A673 (cell line): ENCODE measurements at regions not wholly inside any gene's neighbourhood (a gene's known extent, or its start where the extent isn't known, plus 50 kb on each side); places are given as distances from the start of the nearest gene placed in this dataset.

Experiments
- BruUV-seq: library from RNA; stranded (reverse); fragments of 400-500 nt; replicated peaks from 2 replicates; lab custom pipeline; 2021; lab: Mats Ljungman, UMichigan
- CTCF ChIA-PET: fragments of 300-600 bp; sonication (Branson Sonifier 250); formaldehyde crosslinking; loops from one replicate; lab custom pipeline; 2022; ENCODE audit warnings: antibody characterized with exemption; lab: Charles Lee
- POLR2A ChIA-PET: fragments of 300-600 bp; sonication (Branson Sonifier 250); formaldehyde crosslinking; loops from one replicate; lab custom pipeline; 2022; ENCODE audit warnings: antibody characterized with exemption; ENCODE audit not compliant: low non-redundant PET; lab: Charles Lee
- DNase-seq: peaks from one replicate; pipeline ENCODE4 v3.0.0-alpha.2; 2015; ENCODE audit warnings: low spot score
- H3K27ac ChIP-seq: fragments of 200-600 bp; sonication (generic); 2 replicates; pipeline ENCODE4 v1.5.1; 2016; ENCODE audit warnings: mixed run types, low read depth, mild to moderate bottlenecking, mixed read lengths, antibody characterized with exemption, low read length; ENCODE audit not compliant: poor library complexity, severe bottlenecking
- H3K27me3 ChIP-seq: fragments of 200-600 bp; sonication (generic); replicated peaks from 2 replicates; pipeline ENCODE4 v1.6.1; 2017; ENCODE audit warnings: mixed run types, low read depth, mild to moderate bottlenecking, mixed read lengths, antibody characterized with exemption, low read length; ENCODE audit not compliant: insufficient read depth, poor library complexity
- H3K36me3 ChIP-seq: fragments of 200-600 bp; sonication (generic); 2 replicates; pipeline ENCODE4 v1.6.1; 2016; ENCODE audit warnings: mixed run types, mild to moderate bottlenecking, mixed read lengths, antibody characterized with exemption, low read length; ENCODE audit not compliant: insufficient read depth, poor library complexity, severe bottlenecking
- H3K4me1 ChIP-seq: fragments of 200-600 bp; sonication (generic); 2 replicates; pipeline ENCODE4 v1.6.1; 2017; ENCODE audit warnings: mixed run types, mild to moderate bottlenecking, mixed read lengths, antibody characterized with exemption, low read length; ENCODE audit not compliant: insufficient read depth, poor library complexity, severe bottlenecking
- H3K4me3 ChIP-seq: fragments of 200-600 bp; sonication (generic); 2 replicates; pipeline ENCODE4 v1.5.1; 2016; ENCODE audit warnings: low read depth, mixed run types, mild to moderate bottlenecking, mixed read lengths, low read length; ENCODE audit not compliant: poor library complexity, severe bottlenecking
- H3K9me3 ChIP-seq: fragments of 200-600 bp; sonication (generic); 2 replicates; pipeline ENCODE4 v1.6.1; 2016; ENCODE audit warnings: mixed run types, low read depth, mild to moderate bottlenecking, mixed read lengths, antibody characterized with exemption, low read length; ENCODE audit not compliant: poor library complexity, severe bottlenecking
- EZH2 ChIP-seq: fragments of 200-600 bp; sonication (generic); IDR thresholded peaks from 2 replicates; pipeline ENCODE4 v1.6.1; 2017; ENCODE audit warnings: borderline replicate concordance, low read depth, mild to moderate bottlenecking, mixed read lengths, antibody characterized with exemption, low read length; ENCODE audit not compliant: poor library complexity, severe bottlenecking
- intact Hi-C: fragments of 100-400 bp; cut with micrococcal nuclease; formaldehyde crosslinking; loops from one replicate; pipeline ENCODE4 v1.10.0; 2022; ENCODE audit not compliant: unreplicated experiment
- TF ChIP-seq, protein P1 (sequence below): fragments of 300-800, 200-600 bp; sonication (generic); conservative IDR thresholded peaks from 2 replicates; pipeline ENCODE4 v1.5.1; 2017; ENCODE audit warnings: low read depth, mild to moderate bottlenecking, antibody characterized with exemption, low read length, moderate library complexity, mixed read lengths

DNA sequence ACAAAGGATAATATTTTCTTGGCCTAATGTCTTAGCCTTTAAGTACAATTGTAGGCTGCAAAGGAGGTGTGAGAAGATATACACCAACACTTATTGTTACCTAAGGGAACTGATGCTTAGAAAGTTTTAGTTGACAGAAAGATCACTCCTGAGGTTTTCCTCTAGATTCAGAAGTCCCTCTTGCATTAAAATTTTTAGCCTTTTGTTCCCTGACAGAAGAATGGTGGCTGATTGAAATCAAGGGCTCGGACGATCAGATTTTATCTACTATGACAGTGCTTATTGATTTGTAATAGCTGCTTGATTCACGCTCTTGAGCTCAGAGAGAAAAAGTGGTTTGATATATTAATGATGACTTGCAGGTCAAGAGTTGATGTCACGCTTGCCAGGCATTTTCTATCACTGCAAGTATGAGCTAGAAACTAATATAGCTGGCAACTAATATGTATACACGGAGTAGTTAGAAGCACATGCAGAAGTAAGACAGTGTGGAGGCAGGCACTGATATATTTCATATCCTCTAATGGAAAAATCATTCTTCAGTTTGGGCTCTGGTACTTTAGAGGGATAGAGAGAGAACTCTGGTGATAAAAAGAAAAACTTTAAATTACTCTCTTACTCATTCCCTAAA, 246.6 kb upstream of the ID4 start:
- H3K9me3 ChIP-seq, result no peaks in the 10 kb centered on the region
- POLR2A ChIA-PET, result no interaction called here
- intact Hi-C loops, result no loop called here
- BruUV-seq, result no TSS peak
- CTCF ChIA-PET, result no interaction called here
- no peak overlapping the region for H3K4me3 ChIP-seq
- H3K4me1 ChIP-seq, result no peaks in the 10 kb centered on the region
- no peak overlapping the region for H3K27ac ChIP-seq
- H3K27me3 ChIP-seq, result no peaks in the 10 kb centered on the region
- H3K36me3 ChIP-seq, result no peaks in the 10 kb centered on the region
- no peak for TF ChIP-seq EZH2
- TF ChIP-seq, protein P1, sequence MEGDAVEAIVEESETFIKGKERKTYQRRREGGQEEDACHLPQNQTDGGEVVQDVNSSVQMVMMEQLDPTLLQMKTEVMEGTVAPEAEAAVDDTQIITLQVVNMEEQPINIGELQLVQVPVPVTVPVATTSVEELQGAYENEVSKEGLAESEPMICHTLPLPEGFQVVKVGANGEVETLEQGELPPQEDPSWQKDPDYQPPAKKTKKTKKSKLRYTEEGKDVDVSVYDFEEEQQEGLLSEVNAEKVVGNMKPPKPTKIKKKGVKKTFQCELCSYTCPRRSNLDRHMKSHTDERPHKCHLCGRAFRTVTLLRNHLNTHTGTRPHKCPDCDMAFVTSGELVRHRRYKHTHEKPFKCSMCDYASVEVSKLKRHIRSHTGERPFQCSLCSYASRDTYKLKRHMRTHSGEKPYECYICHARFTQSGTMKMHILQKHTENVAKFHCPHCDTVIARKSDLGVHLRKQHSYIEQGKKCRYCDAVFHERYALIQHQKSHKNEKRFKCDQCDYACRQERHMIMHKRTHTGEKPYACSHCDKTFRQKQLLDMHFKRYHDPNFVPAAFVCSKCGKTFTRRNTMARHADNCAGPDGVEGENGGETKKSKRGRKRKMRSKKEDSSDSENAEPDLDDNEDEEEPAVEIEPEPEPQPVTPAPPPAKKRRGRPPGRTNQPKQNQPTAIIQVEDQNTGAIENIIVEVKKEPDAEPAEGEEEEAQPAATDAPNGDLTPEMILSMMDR, result no peak
- DNase-seq, result no peak

GRCh38 chr6:19597809-19598320, 239.3 kb upstream of the ID4 start:
- H3K4me1 ChIP-seq, result peaks cover 27% of the 10 kb centered on the region
- H3K27me3 ChIP-seq, result no peaks in the 10 kb centered on the region
- ChIA-PET POLR2A (no interaction called here), CTCF (no interaction called here)
- H3K27ac ChIP-seq, result no peak overlapping the region
- intact Hi-C loops, result no loop called here
- TF ChIP-seq, protein P1, result no peak
- TF ChIP-seq EZH2, result no peak
- no peaks in the 10 kb centered on the region for H3K9me3 ChIP-seq
- BruUV-seq, result no TSS peak
- DNase-seq, result no peak
- no peaks in the 10 kb centered on the region for H3K36me3 ChIP-seq
- no peak overlapping the region for H3K4me3 ChIP-seq

- BruUV-seq, result no TSS peak
- Histone ChIP-seq H3K4me1 (peaks cover 27% of the 10 kb centered on the region), H3K27ac (peak overlapping the region; percentile 57), H3K27me3 (no peaks in the 10 kb centered on the region), H3K36me3 (no peaks in the 10 kb centered on the region), H3K4me3 (peak overlapping the region; percentile 4), H3K9me3 (no peaks in the 10 kb centered on the region)
- TF ChIP-seq EZH2, result no peak
- TF ChIP-seq, protein P1, result no peak
- intact Hi-C loops, result no loop called here
- ChIA-PET CTCF (no interaction called here), POLR2A (no interaction called here)
- peak; percentile 68 for DNase-seq
Measured at GRCh38 chr6:19599796-19600464, 237.2 kb upstream of the ID4 start.
